Glutamatergic neuron (in vitro differentiated cells): ENCODE measurements at regions not wholly inside any gene's neighbourhood (a gene's known extent, or its start where the extent isn't known, plus 50 kb on each side); places are given as distances from the start of the nearest gene placed in this dataset.
A peak's percentile ranks its signal among the peaks of the same experiment; 100 is the strongest.

Source experiments
- DNase-seq: peaks from one replicate; pipeline ENCODE4 v3.0.0; 2022
- H3K27ac Mint-ChIP-seq: one replicate; pipeline ENCODE4 v1.8.0; 2020; ENCODE audit warnings: mild to moderate bottlenecking, mixed read lengths, inconsistent platforms; ENCODE audit not compliant: unreplicated experiment
- H3K27me3 Mint-ChIP-seq: one replicate; pipeline ENCODE4 v1.8.0; 2020; ENCODE audit warnings: mild to moderate bottlenecking, moderate library complexity, mixed read lengths, inconsistent platforms; ENCODE audit not compliant: unreplicated experiment
- H3K36me3 Mint-ChIP-seq: one replicate; pipeline ENCODE4 v1.8.0; 2020; ENCODE audit warnings: mild to moderate bottlenecking, mixed read lengths, inconsistent platforms; ENCODE audit not compliant: unreplicated experiment
- H3K4me1 Mint-ChIP-seq: one replicate; pipeline ENCODE4 v1.8.0; 2020; ENCODE audit warnings: mild to moderate bottlenecking, low read depth, mixed read lengths, inconsistent platforms; ENCODE audit not compliant: unreplicated experiment
- H3K4me3 Mint-ChIP-seq: one replicate; pipeline ENCODE4 v1.8.0; 2020; ENCODE audit warnings: mild to moderate bottlenecking, mixed read lengths, inconsistent platforms; ENCODE audit not compliant: unreplicated experiment
- H3K9me3 Mint-ChIP-seq: one replicate; pipeline ENCODE4 v1.8.0; 2020; ENCODE audit warnings: mild to moderate bottlenecking, moderate library complexity, mixed read lengths, inconsistent platforms; ENCODE audit not compliant: unreplicated experiment
- CTCF ChIP-seq: fragments of 200-600 bp; sonication (generic); IDR thresholded peaks from one replicate; pipeline ENCODE4 v1.5.0; 2021; ENCODE audit not compliant: partially characterized antibody, unreplicated experiment

- H3K4me1 Mint-ChIP-seq, result peaks cover 6% of the 10 kb centered on the region
- no peak for DNase-seq
- H3K4me3 Mint-ChIP-seq, result no peak overlapping the region
- H3K9me3 Mint-ChIP-seq, result peaks cover 9% of the 10 kb centered on the region
- H3K27ac Mint-ChIP-seq, result no peak overlapping the region
- TF ChIP-seq CTCF, result no peak
- H3K27me3 Mint-ChIP-seq, result peaks cover 10% of the 10 kb centered on the region
- peaks cover 8% of the 10 kb centered on the region for H3K36me3 Mint-ChIP-seq
These were observed 50.2 kb upstream of the DACT2 start for GRCh38 chr6:168369786-168370185.

GRCh38 chr6:168370310-168370991 is 50.9 kb upstream of the DACT2 start:
- peaks cover 10% of the 10 kb centered on the region for H3K27me3 Mint-ChIP-seq
- no peak overlapping the region for H3K27ac Mint-ChIP-seq
- DNase-seq, result peak; percentile 92
- H3K36me3 Mint-ChIP-seq, result peaks cover 8% of the 10 kb centered on the region
- TF ChIP-seq CTCF, result peak; percentile 95
- H3K4me1 Mint-ChIP-seq, result peaks cover 6% of the 10 kb centered on the region
- H3K4me3 Mint-ChIP-seq, result no peak overlapping the region
- peaks cover 9% of the 10 kb centered on the region for H3K9me3 Mint-ChIP-seq

GRCh38 chr6:168371185-168371584 is 51.6 kb upstream of the DACT2 start:
- Mint-ChIP-seq H3K4me1 (peaks cover 6% of the 10 kb centered on the region), H3K36me3 (peaks cover 7% of the 10 kb centered on the region), H3K9me3 (peaks cover 12% of the 10 kb centered on the region)

GRCh38 chr6:168371618-168371980 is 52.0 kb upstream of the DACT2 start:
- H3K4me1 Mint-ChIP-seq, result peaks cover 6% of the 10 kb centered on the region

More at GRCh38 chr6:168371185-168371584, 51.6 kb upstream of the DACT2 start:
- peaks cover 11% of the 10 kb centered on the region for H3K27me3 Mint-ChIP-seq
- DNase-seq, result no peak
- no peak for TF ChIP-seq CTCF
- H3K4me3 Mint-ChIP-seq, result no peak overlapping the region
- H3K27ac Mint-ChIP-seq, result no peak overlapping the region

More at GRCh38 chr6:168371618-168371980, 52.0 kb upstream of the DACT2 start:
- H3K27me3 Mint-ChIP-seq, result peaks cover 12% of the 10 kb centered on the region
- peaks cover 11% of the 10 kb centered on the region for H3K9me3 Mint-ChIP-seq
- DNase-seq, result no peak
- H3K4me3 Mint-ChIP-seq, result no peak overlapping the region
- no peak for TF ChIP-seq CTCF
- peaks cover 2% of the 10 kb centered on the region for H3K36me3 Mint-ChIP-seq
- H3K27ac Mint-ChIP-seq, result no peak overlapping the region
